Heart left ventricle (tissue), 16 donors: ENCODE measurements at regions not wholly inside any gene's neighbourhood (a gene's known extent, or its start where the extent isn't known, plus 50 kb on each side); places are given as distances from the start of the nearest gene placed in this dataset.

Experiments used
- ATAC-seq, 4 donors: fragments of 200-7000 bp; cut with Tn5 transposase; one replicate each; pipeline ENCODE4 v1.9.1; 2020 to 2022; ENCODE audit warnings: moderate library complexity in 4 of 4, mild to moderate bottlenecking in 3 of 4, moderate number of reproducible peaks in 1 of 4
- DNase-seq, 5 donors: peaks; one replicate each; pipeline ENCODE4 v3.0.0-alpha.2; 2020
- H3K27ac ChIP-seq, 12 donors: fragments of 200-600 bp; sonication (generic) in 4 of 12; one replicate each; pipeline versions ENCODE4 v1.5.0 to v1.8.0; 2016 to 2022; ENCODE audit warnings: mild to moderate bottlenecking in 2 of 12
- H3K27me3 ChIP-seq, 9 donors: fragments of 200-600 bp; sonication (generic) in 2 of 9; one replicate each; pipeline versions ENCODE4 v1.5.1 to v1.8.0; 2016 to 2022; ENCODE audit warnings: mild to moderate bottlenecking in 3 of 9
- H3K36me3 ChIP-seq, 9 donors: fragments of 200-600 bp; sonication (generic) in 2 of 9; one replicate each; pipeline versions ENCODE4 v1.5.0 to v1.8.0; 2018 to 2022; ENCODE audit warnings: mild to moderate bottlenecking in 2 of 9
- H3K4me1 ChIP-seq, 12 donors: fragments of 200-600 bp; sonication (generic) in 4 of 12; one replicate each; pipeline versions ENCODE4 v1.5.0 to v1.8.0; 2016 to 2022; ENCODE audit warnings: mild to moderate bottlenecking in 3 of 12
- H3K4me3 ChIP-seq, 12 donors: fragments of 200-600 bp; sonication (generic) in 4 of 12; one replicate each; pipeline versions ENCODE4 v1.5.0 to v1.8.0; 2017 to 2022; ENCODE audit warnings: mild to moderate bottlenecking in 9 of 12, moderate library complexity in 4 of 12
- H3K9me3 ChIP-seq, 12 donors: fragments of 200-600 bp; sonication (generic) in 4 of 12; one replicate each; pipeline versions ENCODE4 v1.5.0 to v1.8.0; 2016 to 2022; ENCODE audit warnings: mild to moderate bottlenecking in 1 of 12
- CTCF ChIP-seq, 12 donors: fragments of 200-600 bp; sonication (generic) in 4 of 12; IDR thresholded peaks; one replicate each; pipeline versions ENCODE4 v1.5.0 to v1.8.0; 2018 to 2022; ENCODE audit warnings: antibody characterized with exemption in 12 of 12, mild to moderate bottlenecking in 5 of 12
- POLR2A ChIP-seq, 2 donors: fragments of 450-650 bp; IDR thresholded peaks; one replicate each; pipeline ENCODE4 v1.6.1; 2017; ENCODE audit warnings: antibody characterized with exemption in 2 of 2, mild to moderate bottlenecking in 2 of 2, moderate library complexity in 2 of 2
- WGBS, 4 donors: extraction: QIAGEN DNeasy Blood & Tissue Kit in 2 of 4; methylation state at CpG; one replicate each; pipeline versions ENCODE4 v1.1.5 to v1.1.7; 2013 to 2018; 5-methylcytosine and 5-hydroxymethylcytosine counted together
- intact Hi-C, 10 donors: fragments of 100-400 bp; cut with DNase I; formaldehyde crosslinking; loops; one replicate each; pipeline versions ENCODE4 v1.11.1 to v1.14.2; 2022
- donor health status: ischemic (EF 13 %, LVEDD 7.1; RV severe dilation, severe dysfunction).
- donor health status: healthy with polysubstance abuse.
- donor health status: DM: no; HTN: yes; CAD: no.
- donor health status: DM: no; HTN: no; CAD: no.
- donor health status: ischemic (EF 25% LVEDD 6.9; RV normal size, moderate dysfunction).
- donor health status: ischemic (EF 25% LVEDD 5.7; RV mildly dilated, moderate dysfunction).
- donor health status: healthy.
- donor health status: DM: yes; HTN: yes; CAD: no.
- donor health status: ischemic (EF 35%, LVEDD 5.7; RV mildly dilated, moderate dysfunction).
- donor health status: nonischemic (EF 11% LVEDD 7.7; RV severe dilation, severe dysfunction).
- donor health status: DM: yes; HTN: yes; CAD: no.
- donor health status: PGD.
- donor health status: ischemic (EF 29% LVEDD 5.4; RV normal size, mild dysfunction).
- donor health status: nonischemic (EF 23%, LVEDD 6.1; RV moderate dilation, normal function).

- Histone ChIP-seq H3K4me1 (no peaks in the 10 kb centered on the region), H3K9me3 (peaks cover 0 to 8% (median 0%) of the 10 kb centered on the region in 12 donors), H3K27me3 (no peaks in the 10 kb centered on the region), H3K27ac (peak overlapping the region in 1 of 12 donors; percentile 52), H3K36me3 (no peaks in the 10 kb centered on the region), H3K4me3 (no peak overlapping the region)
- intact Hi-C loops = no loop called here
- DNase-seq (no peak), ATAC-seq (peak in 1 of 4 donors; percentile 61)
- TF ChIP-seq POLR2A (IDR thresholded peaks at IDR 0.05) (no peak), CTCF (IDR thresholded peaks at IDR 0.05) (no peak)
Measured at GRCh38 chr1:229710746-229711145, 84.7 kb downstream of the URB2 start.

GRCh38 chr1:229714306-229714705 lies 88.3 kb downstream of the URB2 start:
- WGBS, 4 donors = 94 to 98% (median 97%) methylated on average over 2 of the region's 2 CpGs
- no peak overlapping the region for H3K4me3 ChIP-seq
- no peaks in the 10 kb centered on the region for H3K4me1 ChIP-seq
- no peak overlapping the region for H3K27ac ChIP-seq
- TF ChIP-seq POLR2A (IDR thresholded peaks at IDR 0.05) = no peak
- TF ChIP-seq CTCF (IDR thresholded peaks at IDR 0.05) = no peak
- no peaks in the 10 kb centered on the region for H3K27me3 ChIP-seq
- intact Hi-C loops = no loop called here
- H3K36me3 ChIP-seq = no peaks in the 10 kb centered on the region
- ATAC-seq = no peak
- no peaks in the 10 kb centered on the region for H3K9me3 ChIP-seq
- no peak for DNase-seq

- DNase-seq (peak in 1 of 5 donors; percentile 41), ATAC-seq (no peak)
- intact Hi-C loops = no loop called here
- WGBS, 4 donors = 76 to 87% (median 80%) methylated on average over 8 of the region's 8 CpGs
- Histone ChIP-seq H3K27me3 (no peaks in the 10 kb centered on the region), H3K9me3 (peaks cover 0 to 6% (median 0%) of the 10 kb centered on the region in 12 donors), H3K4me3 (no peak overlapping the region), H3K36me3 (no peaks in the 10 kb centered on the region), H3K4me1 (no peaks in the 10 kb centered on the region), H3K27ac (no peak overlapping the region)
- TF ChIP-seq POLR2A (IDR thresholded peaks at IDR 0.05) (no peak), CTCF (IDR thresholded peaks at IDR 0.05) (peak in 9 of 12 donors; percentile 6 to 32 (median 18))
Measured at GRCh38 chr1:229714964-229715603, 89.0 kb downstream of the URB2 start.

GRCh38 chr1:229716069-229716468 lies 90.0 kb downstream of the URB2 start:
- no peak for ATAC-seq
- H3K27ac ChIP-seq = no peak overlapping the region

More at GRCh38 chr1:229716069-229716468, 90.0 kb downstream of the URB2 start:
- Histone ChIP-seq H3K4me1 (no peaks in the 10 kb centered on the region), H3K36me3 (no peaks in the 10 kb centered on the region), H3K4me3 (no peak overlapping the region), H3K27me3 (no peaks in the 10 kb centered on the region), H3K9me3 (peaks cover 0 to 8% (median 0%) of the 10 kb centered on the region in 12 donors)
- TF ChIP-seq CTCF (IDR thresholded peaks at IDR 0.05) (no peak), POLR2A (IDR thresholded peaks at IDR 0.05) (no peak)
- DNase-seq = peak in 1 of 5 donors; percentile 21
- 75 to 86% (median 78%) methylated on average over 10 of the region's 10 CpGs for WGBS, 4 donors
- intact Hi-C loops = no loop called here
